ENCODE measurements at regions not wholly inside any gene's neighbourhood (a gene's known extent, or its start where the extent isn't known, plus 50 kb on each side); places are given as distances from the start of the nearest gene placed in this dataset.

- Histone ChIP-seq H3K4me1 (ENCODE audit: control insufficient read depth, low read depth, low read length) (no peaks in the 10 kb centered on the region), H3K27me3 (ENCODE audit: control insufficient read depth, insufficient read depth, low read length) (no peaks in the 10 kb centered on the region), H3K9me3 (ENCODE audit: control insufficient read depth, low read depth, low read length) (no peaks in the 10 kb centered on the region), H3K27ac (ENCODE audit: low read length) (no peak overlapping the region), H3K36me3 (ENCODE audit: control insufficient read depth, low read depth, low read length) (no peaks in the 10 kb centered on the region), H3K9ac (ENCODE audit: low read length) (no peak overlapping the region), H3K4me3 (ENCODE audit: low read length) (no peak overlapping the region)
These were observed 687.1 kb upstream of the FBXO33 start for GRCh38 chr14:40119321-40119720.

GRCh38 chr14:40115583-40115982, 683.4 kb upstream of the FBXO33 start:
- no peak overlapping the region for H3K9ac ChIP-seq (ENCODE audit: low read length)
- no peaks in the 10 kb centered on the region for H3K4me1 ChIP-seq (ENCODE audit: control insufficient read depth, low read depth, low read length)
- no peak overlapping the region for H3K4me3 ChIP-seq (ENCODE audit: low read length)
- no peaks in the 10 kb centered on the region for H3K36me3 ChIP-seq (ENCODE audit: control insufficient read depth, low read depth, low read length)
- no peaks in the 10 kb centered on the region for H3K27me3 ChIP-seq (ENCODE audit: control insufficient read depth, insufficient read depth, low read length)
- no peak overlapping the region for H3K27ac ChIP-seq (ENCODE audit: low read length)
- no peaks in the 10 kb centered on the region for H3K9me3 ChIP-seq (ENCODE audit: control insufficient read depth, low read depth, low read length)

GRCh38 chr14:40113671-40114070, 681.4 kb upstream of the FBXO33 start:
- H3K27ac ChIP-seq (ENCODE audit: low read length), result no peak overlapping the region
- H3K9ac ChIP-seq (ENCODE audit: low read length), result no peak overlapping the region
- no peak overlapping the region for H3K4me3 ChIP-seq (ENCODE audit: low read length)
- no peaks in the 10 kb centered on the region for H3K27me3 ChIP-seq (ENCODE audit: control insufficient read depth, insufficient read depth, low read length)
- H3K36me3 ChIP-seq (ENCODE audit: control insufficient read depth, low read depth, low read length), result no peaks in the 10 kb centered on the region
- no peaks in the 10 kb centered on the region for H3K4me1 ChIP-seq (ENCODE audit: control insufficient read depth, low read depth, low read length)
- H3K9me3 ChIP-seq (ENCODE audit: control insufficient read depth, low read depth, low read length), result no peaks in the 10 kb centered on the region

- no peaks in the 10 kb centered on the region for H3K9me3 ChIP-seq (ENCODE audit: control insufficient read depth, low read depth, low read length)
- H3K9ac ChIP-seq (ENCODE audit: low read length), result no peak overlapping the region
- H3K4me3 ChIP-seq (ENCODE audit: low read length), result no peak overlapping the region
- peaks cover 4% of the 10 kb centered on the region for H3K4me1 ChIP-seq (ENCODE audit: control insufficient read depth, low read depth, low read length)
- no peaks in the 10 kb centered on the region for H3K27me3 ChIP-seq (ENCODE audit: control insufficient read depth, insufficient read depth, low read length)
- H3K27ac ChIP-seq (ENCODE audit: low read length), result no peak overlapping the region
- no peaks in the 10 kb centered on the region for H3K36me3 ChIP-seq (ENCODE audit: control insufficient read depth, low read depth, low read length)
These were observed 668.4 kb upstream of the FBXO33 start for GRCh38 chr14:40100544-40101196.

- Histone ChIP-seq H3K4me1 (ENCODE audit: control insufficient read depth, low read depth, low read length) (peaks cover 4% of the 10 kb centered on the region), H3K36me3 (ENCODE audit: control insufficient read depth, low read depth, low read length) (no peaks in the 10 kb centered on the region), H3K9me3 (ENCODE audit: control insufficient read depth, low read depth, low read length) (no peaks in the 10 kb centered on the region), H3K9ac (ENCODE audit: low read length) (no peak overlapping the region), H3K27me3 (ENCODE audit: control insufficient read depth, insufficient read depth, low read length) (no peaks in the 10 kb centered on the region), H3K27ac (ENCODE audit: low read length) (no peak overlapping the region), H3K4me3 (ENCODE audit: low read length) (no peak overlapping the region)
These were observed 667.1 kb upstream of the FBXO33 start for GRCh38 chr14:40099316-40099715.

GRCh38 chr14:40098468-40098867, 666.2 kb upstream of the FBXO33 start:
- Histone ChIP-seq H3K27ac (ENCODE audit: low read length) (no peak overlapping the region), H3K4me1 (ENCODE audit: control insufficient read depth, low read depth, low read length) (peaks cover 4% of the 10 kb centered on the region), H3K27me3 (ENCODE audit: control insufficient read depth, insufficient read depth, low read length) (no peaks in the 10 kb centered on the region), H3K4me3 (ENCODE audit: low read length) (no peak overlapping the region), H3K36me3 (ENCODE audit: control insufficient read depth, low read depth, low read length) (no peaks in the 10 kb centered on the region), H3K9ac (ENCODE audit: low read length) (no peak overlapping the region), H3K9me3 (ENCODE audit: control insufficient read depth, low read depth, low read length) (no peaks in the 10 kb centered on the region)

- no peaks in the 10 kb centered on the region for H3K27me3 ChIP-seq (ENCODE audit: control insufficient read depth, insufficient read depth, low read length)
These were observed 664.7 kb upstream of the FBXO33 start for GRCh38 chr14:40096968-40097367.

GRCh38 chr14:40093800-40094199, 661.6 kb upstream of the FBXO33 start:
- H3K9ac ChIP-seq (ENCODE audit: low read length), result no peak overlapping the region
- H3K27ac ChIP-seq (ENCODE audit: low read length), result no peak overlapping the region
- peaks cover 4% of the 10 kb centered on the region for H3K4me1 ChIP-seq (ENCODE audit: control insufficient read depth, low read depth, low read length)
- H3K9me3 ChIP-seq (ENCODE audit: control insufficient read depth, low read depth, low read length), result no peaks in the 10 kb centered on the region
- no peak overlapping the region for H3K4me3 ChIP-seq (ENCODE audit: low read length)
- H3K36me3 ChIP-seq (ENCODE audit: control insufficient read depth, low read depth, low read length), result no peaks in the 10 kb centered on the region
- no peaks in the 10 kb centered on the region for H3K27me3 ChIP-seq (ENCODE audit: control insufficient read depth, insufficient read depth, low read length)

More at GRCh38 chr14:40096968-40097367, 664.7 kb upstream of the FBXO33 start:
- peaks cover 4% of the 10 kb centered on the region for H3K4me1 ChIP-seq (ENCODE audit: control insufficient read depth, low read depth, low read length)
- no peak overlapping the region for H3K4me3 ChIP-seq (ENCODE audit: low read length)
- no peak overlapping the region for H3K9ac ChIP-seq (ENCODE audit: low read length)
- H3K36me3 ChIP-seq (ENCODE audit: control insufficient read depth, low read depth, low read length), result no peaks in the 10 kb centered on the region
- no peaks in the 10 kb centered on the region for H3K9me3 ChIP-seq (ENCODE audit: control insufficient read depth, low read depth, low read length)
- no peak overlapping the region for H3K27ac ChIP-seq (ENCODE audit: low read length)

GRCh38 chr14:40074169-40074568, 641.9 kb upstream of the FBXO33 start:
- Histone ChIP-seq H3K4me1 (ENCODE audit: control insufficient read depth, low read depth, low read length) (no peaks in the 10 kb centered on the region), H3K9me3 (ENCODE audit: control insufficient read depth, low read depth, low read length) (no peaks in the 10 kb centered on the region), H3K27ac (ENCODE audit: low read length) (no peak overlapping the region), H3K27me3 (ENCODE audit: control insufficient read depth, insufficient read depth, low read length) (no peaks in the 10 kb centered on the region), H3K4me3 (ENCODE audit: low read length) (no peak overlapping the region), H3K36me3 (ENCODE audit: control insufficient read depth, low read depth, low read length) (no peaks in the 10 kb centered on the region), H3K9ac (ENCODE audit: low read length) (no peak overlapping the region)

GRCh38 chr14:40072175-40072574, 639.9 kb upstream of the FBXO33 start:
- H3K27ac ChIP-seq (ENCODE audit: low read length), result no peak overlapping the region
- H3K4me3 ChIP-seq (ENCODE audit: low read length), result no peak overlapping the region
- no peaks in the 10 kb centered on the region for H3K27me3 ChIP-seq (ENCODE audit: control insufficient read depth, insufficient read depth, low read length)
- H3K4me1 ChIP-seq (ENCODE audit: control insufficient read depth, low read depth, low read length), result no peaks in the 10 kb centered on the region
- no peaks in the 10 kb centered on the region for H3K36me3 ChIP-seq (ENCODE audit: control insufficient read depth, low read depth, low read length)
- no peak overlapping the region for H3K9ac ChIP-seq (ENCODE audit: low read length)
- no peaks in the 10 kb centered on the region for H3K9me3 ChIP-seq (ENCODE audit: control insufficient read depth, low read depth, low read length)

- Histone ChIP-seq H3K9me3 (ENCODE audit: control insufficient read depth, low read depth, low read length) (no peaks in the 10 kb centered on the region), H3K27ac (ENCODE audit: low read length) (no peak overlapping the region), H3K9ac (ENCODE audit: low read length) (no peak overlapping the region), H3K36me3 (ENCODE audit: control insufficient read depth, low read depth, low read length) (no peaks in the 10 kb centered on the region), H3K4me3 (ENCODE audit: low read length) (no peak overlapping the region), H3K27me3 (ENCODE audit: control insufficient read depth, insufficient read depth, low read length) (no peaks in the 10 kb centered on the region), H3K4me1 (ENCODE audit: control insufficient read depth, low read depth, low read length) (no peaks in the 10 kb centered on the region)
These were observed 627.0 kb upstream of the FBXO33 start for GRCh38 chr14:40058901-40059897.
